ENCODE measurements at regions not wholly inside any gene's neighbourhood (a gene's known extent, or its start where the extent isn't known, plus 50 kb on each side); places are given as distances from the start of the nearest gene placed in this dataset.

DNA sequence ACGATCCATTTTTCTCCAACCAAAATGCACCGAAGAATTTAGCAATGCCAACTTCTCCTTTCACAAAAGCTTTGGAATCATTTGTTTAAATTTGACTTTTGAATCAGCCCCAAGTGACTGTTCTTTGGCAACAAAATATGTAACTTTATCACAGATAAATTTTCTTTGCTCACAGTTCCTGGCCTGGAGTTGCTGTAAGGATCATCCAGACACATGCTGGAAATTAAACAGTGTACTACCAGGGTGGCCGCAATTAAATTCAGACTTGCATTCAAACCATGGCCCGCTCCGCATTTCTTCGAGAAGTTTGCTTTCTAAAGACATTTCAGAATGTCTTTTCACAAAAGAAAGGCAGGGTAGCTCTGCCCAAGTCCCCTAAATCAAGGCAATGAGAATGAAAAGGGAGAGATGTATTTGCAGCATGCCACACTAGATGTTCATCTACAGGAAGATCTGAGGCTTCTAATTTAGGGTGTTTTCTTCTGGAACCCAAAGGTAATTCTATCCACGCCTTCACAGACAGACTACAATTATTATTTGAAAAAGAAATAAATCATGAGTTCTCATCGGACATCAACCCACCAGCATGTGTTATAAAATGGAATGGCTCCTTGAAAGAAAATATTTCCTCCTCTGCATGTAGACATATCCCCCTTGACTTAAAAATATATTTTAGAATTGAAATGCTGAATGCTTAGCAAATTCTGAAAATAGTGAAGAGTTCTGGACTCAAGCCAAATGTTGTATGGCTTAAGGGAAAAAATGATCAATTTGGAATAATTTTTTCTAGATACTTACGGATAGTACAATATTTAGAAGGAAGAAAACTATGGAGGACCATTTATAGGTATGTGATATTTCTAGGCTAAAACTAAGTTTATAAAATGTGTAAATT, 189.7 kb upstream of the BLID start (continued):
- TF ChIP-seq CHD7 (IDR thresholded peaks at IDR 0.05; ENCODE audit: insufficient replicate concordance, low read length): no peak
- no peak for TF ChIP-seq SP2 (IDR thresholded peaks at IDR 0.05; ENCODE audit: low read length)
- TF ChIP-seq, protein P1, sequence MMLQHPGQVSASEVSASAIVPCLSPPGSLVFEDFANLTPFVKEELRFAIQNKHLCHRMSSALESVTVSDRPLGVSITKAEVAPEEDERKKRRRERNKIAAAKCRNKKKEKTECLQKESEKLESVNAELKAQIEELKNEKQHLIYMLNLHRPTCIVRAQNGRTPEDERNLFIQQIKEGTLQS (IDR thresholded peaks at IDR 0.05; ENCODE audit: insufficient read depth, low read depth, low read length): no peak
- TF ChIP-seq RNF2 (IDR thresholded peaks at IDR 0.05; ENCODE audit: borderline replicate concordance, low read depth, low read length, missing control alignments, poor library complexity, severe bottlenecking): no peak
- TF ChIP-seq GABPA (IDR thresholded peaks at IDR 0.05; ENCODE audit: borderline replicate concordance, insufficient read depth, low read length): no peak
- no peak for TF ChIP-seq KDM4A (IDR thresholded peaks at IDR 0.05; ENCODE audit: low read depth, low read length, severe bottlenecking)

Data from H1 (cell line).